ENCODE measurements at regions not wholly inside any gene's neighbourhood (a gene's known extent, or its start where the extent isn't known, plus 50 kb on each side); places are given as distances from the start of the nearest gene placed in this dataset.

DNA sequence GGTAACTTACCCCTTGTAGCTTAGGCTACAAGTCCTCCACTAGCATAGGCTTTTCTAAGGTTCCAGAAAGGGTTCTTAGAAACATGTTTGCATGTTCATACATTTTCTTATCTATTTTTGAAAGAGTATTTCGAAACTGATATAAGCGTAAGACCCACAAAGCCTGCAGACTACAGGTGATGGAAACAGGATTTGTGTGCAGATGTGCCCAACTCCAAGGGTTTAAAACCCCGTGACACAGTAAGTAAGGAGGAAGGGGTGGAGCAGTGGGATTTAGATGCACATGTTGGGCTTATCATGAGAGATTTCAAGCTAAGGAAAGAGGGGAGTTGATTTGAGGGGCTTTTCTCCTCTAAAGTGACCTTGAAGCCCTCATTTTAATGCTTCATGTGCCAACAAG lies 164.7 kb downstream of the LTN1 start:
- TF ChIP-seq CTCF (IDR thresholded peaks at IDR 0.05; ENCODE audit: low read depth, low read length, poor library complexity, severe bottlenecking) (no peak), EZH2phosphoT487 (IDR thresholded peaks at IDR 0.05; ENCODE audit: borderline replicate concordance, low read length) (no peak)
- Histone ChIP-seq H3K79me2 (ENCODE audit: control insufficient read depth, low read length) (no peaks in the 10 kb centered on the region), H4K20me1 (ENCODE audit: control insufficient read depth, insufficient read depth, low read depth, low read length) (no peaks in the 10 kb centered on the region), H3K4me1 (ENCODE audit: control insufficient read depth, low read length) (no peaks in the 10 kb centered on the region), H3K4me3 (ENCODE audit: low read length) (no peak overlapping the region), H3K27me3 (ENCODE audit: control insufficient read depth, low read length) (0 out of 2 replicates have a peak, but pooled peaks cover 2% of the 10 kb centered on the region), H3K36me3 (ENCODE audit: control insufficient read depth, low read length) (no peaks in the 10 kb centered on the region), H3K4me2 (ENCODE audit: low read length) (no peak overlapping the region), H3K9me3 (ENCODE audit: control insufficient read depth, insufficient read depth, low read length) (no peaks in the 10 kb centered on the region), H3K27ac (ENCODE audit: low read depth, low read length) (no peak overlapping the region), H3K9me2 (replicated peaks; ENCODE audit: control insufficient read depth, low read length) (no peaks in the 10 kb centered on the region), H3F3A (ENCODE audit: control insufficient read depth, insufficient read depth) (no peaks in the 10 kb centered on the region)

- no peak overlapping the region for H3K4me2 ChIP-seq (ENCODE audit: low read length)
- TF ChIP-seq EZH2phosphoT487 (IDR thresholded peaks at IDR 0.05; ENCODE audit: borderline replicate concordance, low read length): no peak
- no peak for TF ChIP-seq CTCF (IDR thresholded peaks at IDR 0.05; ENCODE audit: low read depth, low read length, poor library complexity, severe bottlenecking)
- no peaks in the 10 kb centered on the region for H3K36me3 ChIP-seq (ENCODE audit: control insufficient read depth, low read length)
- no peak overlapping the region for H3K27ac ChIP-seq (ENCODE audit: low read depth, low read length)
- no peaks in the 10 kb centered on the region for H4K20me1 ChIP-seq (ENCODE audit: control insufficient read depth, insufficient read depth, low read depth, low read length)
- no peak overlapping the region for H3K4me3 ChIP-seq (ENCODE audit: low read length)
- no peaks in the 10 kb centered on the region for H3F3A ChIP-seq (ENCODE audit: control insufficient read depth, insufficient read depth)
- no peaks in the 10 kb centered on the region for H3K4me1 ChIP-seq (ENCODE audit: control insufficient read depth, low read length)
- H3K79me2 ChIP-seq (ENCODE audit: control insufficient read depth, low read length): no peaks in the 10 kb centered on the region
- H3K27me3 ChIP-seq (ENCODE audit: control insufficient read depth, low read length): 0 out of 2 replicates have a peak, but pooled peaks cover 2% of the 10 kb centered on the region
- H3K9me3 ChIP-seq (ENCODE audit: control insufficient read depth, insufficient read depth, low read length): no peaks in the 10 kb centered on the region
- no peaks in the 10 kb centered on the region for H3K9me2 ChIP-seq (replicated peaks; ENCODE audit: control insufficient read depth, low read length)
These were observed 165.3 kb downstream of the LTN1 start for GRCh38 chr21:28827422-28827821.

DNA sequence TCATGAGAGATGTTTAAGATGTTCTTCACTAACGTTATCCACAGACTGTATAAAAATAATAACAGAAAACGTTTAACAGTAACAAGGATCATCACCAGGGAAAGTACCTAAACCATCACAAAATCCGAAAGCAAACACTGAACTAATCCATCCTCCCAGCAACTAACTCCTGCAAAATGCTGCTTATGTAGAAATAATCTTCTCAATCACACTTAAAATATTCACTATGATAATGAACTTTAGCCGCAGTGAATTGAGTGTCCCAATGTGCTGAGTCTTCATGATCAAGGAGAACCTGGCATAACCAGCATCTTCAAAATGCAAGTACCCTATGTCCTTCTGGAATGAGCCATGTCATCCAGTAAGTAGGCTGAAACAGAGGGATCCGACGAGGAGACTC lies 166.1 kb downstream of the LTN1 start:
- no peak overlapping the region for H3K4me2 ChIP-seq (ENCODE audit: low read length)
- H3K9me2 ChIP-seq (replicated peaks; ENCODE audit: control insufficient read depth, low read length): no peaks in the 10 kb centered on the region
- TF ChIP-seq CTCF (IDR thresholded peaks at IDR 0.05; ENCODE audit: low read depth, low read length, poor library complexity, severe bottlenecking) (no peak), EZH2phosphoT487 (IDR thresholded peaks at IDR 0.05; ENCODE audit: borderline replicate concordance, low read length) (no peak)

More for the DNA sequence above, 166.1 kb downstream of the LTN1 start:
- H3K27ac ChIP-seq (ENCODE audit: low read depth, low read length): no peak overlapping the region
- 0 out of 2 replicates have a peak, but pooled peaks cover 2% of the 10 kb centered on the region for H3K27me3 ChIP-seq (ENCODE audit: control insufficient read depth, low read length)
- no peaks in the 10 kb centered on the region for H3K79me2 ChIP-seq (ENCODE audit: control insufficient read depth, low read length)
- no peaks in the 10 kb centered on the region for H3K9me3 ChIP-seq (ENCODE audit: control insufficient read depth, insufficient read depth, low read length)
- no peak overlapping the region for H3K4me3 ChIP-seq (ENCODE audit: low read length)
- no peaks in the 10 kb centered on the region for H3K4me1 ChIP-seq (ENCODE audit: control insufficient read depth, low read length)
- no peaks in the 10 kb centered on the region for H3K36me3 ChIP-seq (ENCODE audit: control insufficient read depth, low read length)
- H3F3A ChIP-seq (ENCODE audit: control insufficient read depth, insufficient read depth): no peaks in the 10 kb centered on the region
- no peaks in the 10 kb centered on the region for H4K20me1 ChIP-seq (ENCODE audit: control insufficient read depth, insufficient read depth, low read depth, low read length)
